ENCODE measurements at regions not wholly inside any gene's neighbourhood (a gene's known extent, or its start where the extent isn't known, plus 50 kb on each side); places are given as distances from the start of the nearest gene placed in this dataset.

DNA sequence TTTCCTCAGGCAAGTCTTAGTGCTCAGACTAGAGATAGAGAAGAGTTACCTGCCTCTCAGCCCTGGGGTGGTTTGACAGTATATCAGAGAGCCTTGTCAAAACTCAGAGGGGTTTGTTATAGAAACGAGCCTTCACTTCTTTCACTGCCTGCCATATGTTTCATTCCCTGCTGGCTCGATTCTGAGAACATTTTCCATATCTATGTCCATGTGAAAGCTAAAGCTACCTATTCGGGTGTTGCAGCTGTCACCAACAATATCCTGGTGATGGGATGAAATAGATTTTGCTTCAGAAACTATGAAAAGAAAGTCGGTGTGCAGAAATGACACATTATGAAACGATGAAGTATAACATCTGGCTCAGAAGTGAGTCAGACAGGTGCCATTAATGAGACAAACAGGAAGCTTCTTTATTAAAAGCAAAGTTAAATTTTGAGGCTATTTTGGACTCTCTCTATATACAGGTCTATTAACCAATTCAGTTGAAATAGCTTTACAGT lies 56.1 kb upstream of the TANK start:
- DNase-seq (ENCODE audit: low spot score in 2 of 2), result no peak
- Histone ChIP-seq H3K4me1 (peaks cover 0 to 4% of the 10 kb centered on the region in 2 donors), H3K9me3 (no peaks in the 10 kb centered on the region), H3K4me3 (no peak overlapping the region), H3K27me3 (no peaks in the 10 kb centered on the region), H3K36me3 (no peaks in the 10 kb centered on the region), H3K27ac (no peak overlapping the region)
- TF ChIP-seq POLR2A (IDR thresholded peaks at IDR 0.05) (no peak), POLR2AphosphoS5 (IDR thresholded peaks at IDR 0.05) (no peak)
- TF ChIP-seq, protein P1, sequence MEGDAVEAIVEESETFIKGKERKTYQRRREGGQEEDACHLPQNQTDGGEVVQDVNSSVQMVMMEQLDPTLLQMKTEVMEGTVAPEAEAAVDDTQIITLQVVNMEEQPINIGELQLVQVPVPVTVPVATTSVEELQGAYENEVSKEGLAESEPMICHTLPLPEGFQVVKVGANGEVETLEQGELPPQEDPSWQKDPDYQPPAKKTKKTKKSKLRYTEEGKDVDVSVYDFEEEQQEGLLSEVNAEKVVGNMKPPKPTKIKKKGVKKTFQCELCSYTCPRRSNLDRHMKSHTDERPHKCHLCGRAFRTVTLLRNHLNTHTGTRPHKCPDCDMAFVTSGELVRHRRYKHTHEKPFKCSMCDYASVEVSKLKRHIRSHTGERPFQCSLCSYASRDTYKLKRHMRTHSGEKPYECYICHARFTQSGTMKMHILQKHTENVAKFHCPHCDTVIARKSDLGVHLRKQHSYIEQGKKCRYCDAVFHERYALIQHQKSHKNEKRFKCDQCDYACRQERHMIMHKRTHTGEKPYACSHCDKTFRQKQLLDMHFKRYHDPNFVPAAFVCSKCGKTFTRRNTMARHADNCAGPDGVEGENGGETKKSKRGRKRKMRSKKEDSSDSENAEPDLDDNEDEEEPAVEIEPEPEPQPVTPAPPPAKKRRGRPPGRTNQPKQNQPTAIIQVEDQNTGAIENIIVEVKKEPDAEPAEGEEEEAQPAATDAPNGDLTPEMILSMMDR (IDR thresholded peaks at IDR 0.05), result no peak
- intact Hi-C loops (cut with DNase I; ENCODE audit: low total_unique reads), result no loop called here

DNA sequence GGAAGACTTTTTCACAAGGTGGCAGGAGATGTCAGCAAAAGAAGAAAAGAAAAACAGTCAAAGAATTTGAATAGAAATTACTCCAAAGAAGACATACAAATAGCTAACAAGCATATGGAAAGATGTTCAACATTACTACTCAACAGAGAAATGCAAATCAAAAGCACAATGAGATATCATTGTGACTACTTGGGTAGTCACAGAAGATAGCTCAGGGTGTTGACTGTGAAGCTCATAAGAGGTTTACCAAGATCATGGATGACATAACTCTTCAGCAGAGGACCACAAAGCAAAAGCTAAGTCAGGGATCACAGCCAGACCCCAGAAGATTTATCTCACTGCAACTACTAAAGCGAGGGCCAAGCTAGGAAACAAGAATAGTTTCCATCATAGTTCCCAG lies 53.0 kb upstream of the TANK start:
- no peak for TF ChIP-seq POLR2A (IDR thresholded peaks at IDR 0.05)
- TF ChIP-seq, protein P1 (IDR thresholded peaks at IDR 0.05), result no peak
- TF ChIP-seq POLR2AphosphoS5 (IDR thresholded peaks at IDR 0.05), result no peak
- H3K4me1 ChIP-seq, result no peaks in the 10 kb centered on the region
- H3K27ac ChIP-seq, result no peak overlapping the region
- intact Hi-C loops (cut with DNase I; ENCODE audit: low total_unique reads), result no loop called here
- H3K36me3 ChIP-seq, result no peaks in the 10 kb centered on the region
- DNase-seq (ENCODE audit: low spot score in 2 of 2), result no peak
- no peak overlapping the region for H3K4me3 ChIP-seq
- H3K9me3 ChIP-seq, result no peaks in the 10 kb centered on the region
- no peaks in the 10 kb centered on the region for H3K27me3 ChIP-seq

Measured in breast epithelium (tissue), 4 donors.